ENCODE measurements at regions not wholly inside any gene's neighbourhood (a gene's known extent, or its start where the extent isn't known, plus 50 kb on each side); places are given as distances from the start of the nearest gene placed in this dataset.

GRCh38 chr18:30248056-30248455 is 794.5 kb downstream of the DSC3 start:
- Histone ChIP-seq H3K9ac (ENCODE audit: extremely low read depth, insufficient read length, low read length) (no peak overlapping the region), H4K5ac (ENCODE audit: insufficient read length, low read depth, low read length) (no peak overlapping the region), H3K23ac (ENCODE audit: insufficient read length, low read depth, low read length) (no peak overlapping the region), H3K56ac (ENCODE audit: insufficient read length, low read depth, low read length) (no peak overlapping the region), H2BK5ac (ENCODE audit: insufficient read length, low read length) (no peak overlapping the region), H4K91ac (ENCODE audit: insufficient read length, low read depth, low read length) (no peak overlapping the region), H3K4me2 (ENCODE audit: insufficient read depth, insufficient read length, low read length) (no peak overlapping the region), H4K8ac (replicated peaks; ENCODE audit: insufficient read length, low read depth, low read length) (no peak overlapping the region), H3K79me2 (ENCODE audit: insufficient read depth, low read length) (no peaks in the 10 kb centered on the region), H3T11ph (ENCODE audit: low read length) (no peak overlapping the region), H2AK5ac (ENCODE audit: insufficient read length, low read length) (no peak overlapping the region), H3K4ac (ENCODE audit: low read depth, low read length) (no peak overlapping the region), H3K9me3 (ENCODE audit: control insufficient read depth, low read depth, low read length) (no peaks in the 10 kb centered on the region), H3K27me3 (ENCODE audit: insufficient read depth, low read length) (no peaks in the 10 kb centered on the region), H2AFZ (ENCODE audit: low read length) (no peak overlapping the region), H3K27ac (ENCODE audit: insufficient read length, low read depth, low read length) (no peak overlapping the region), H3K14ac (ENCODE audit: insufficient read depth, low read length) (no peak overlapping the region), H2BK12ac (ENCODE audit: insufficient read length, low read depth, low read length) (no peak overlapping the region), H3K4me1 (ENCODE audit: insufficient read depth, low read length) (no peaks in the 10 kb centered on the region), H3K18ac (ENCODE audit: insufficient read length, low read depth, low read length) (no peak overlapping the region), H2BK20ac (ENCODE audit: low read depth, low read length, poor library complexity, severe bottlenecking) (no peak overlapping the region), H3K79me1 (ENCODE audit: insufficient read depth, low read depth, low read length, poor library complexity, severe bottlenecking) (no peaks in the 10 kb centered on the region), H3K23me2 (ENCODE audit: insufficient read length, low read depth, low read length, poor library complexity, severe bottlenecking) (no peaks in the 10 kb centered on the region), H2BK15ac (ENCODE audit: low read depth, low read length) (no peak overlapping the region), H4K20me1 (ENCODE audit: control insufficient read depth, insufficient read depth, insufficient read length) (no peaks in the 10 kb centered on the region), H2BK120ac (ENCODE audit: low read depth, low read length, poor library complexity, severe bottlenecking) (no peak overlapping the region)
- no peak for TF ChIP-seq CTCF (conservative IDR thresholded peaks at IDR 0.05)
- Mint-ChIP-seq H3K4me1 (peaks cover 3% of the 10 kb centered on the region in 2 experiments; a peak in 1 of 4 replicates), H3K36me3 (ENCODE audit: insufficient read depth in 1 of 3, low read depth in 3 of 3) (no peaks in the 10 kb centered on the region), H3K27me3 (ENCODE audit: low read depth) (no peaks in the 10 kb centered on the region), H3K27ac (no peak overlapping the region), H3K4me3 (no peak overlapping the region), H3K9me3 (no peaks in the 10 kb centered on the region; a peak in 1 of 5 replicates)
- DNase-seq, result no peak
